Suprapubic skin (tissue), 4 donors: ENCODE measurements at regions not wholly inside any gene's neighbourhood (a gene's known extent, or its start where the extent isn't known, plus 50 kb on each side); places are given as distances from the start of the nearest gene placed in this dataset.
"Not testable (repeated sequence)": the region's sequence is repeated elsewhere in the genome, so short reads cannot be mapped to it uniquely, and the experiment has no call there.

ENCODE experiments used
- DNase-seq, 2 donors: peaks; one replicate each; pipeline ENCODE4 v3.0.0-alpha.2; 2019; ENCODE audit warnings: low spot score in 2 of 2
- H3K27ac ChIP-seq: fragments of 200-600 bp; sonication (generic); one replicate; pipeline ENCODE4 v1.5.1; 2019
- H3K27me3 ChIP-seq: fragments of 200-600 bp; sonication (generic); one replicate; pipeline ENCODE4 v1.5.1; 2019
- H3K36me3 ChIP-seq: fragments of 200-600 bp; sonication (generic); one replicate; pipeline ENCODE4 v1.5.1; 2019
- H3K4me1 ChIP-seq: fragments of 200-600 bp; sonication (generic); one replicate; pipeline ENCODE4 v1.5.1; 2019
- H3K4me3 ChIP-seq: fragments of 200-600 bp; sonication (generic); one replicate; pipeline ENCODE4 v1.5.1; 2019; ENCODE audit warnings: mild to moderate bottlenecking
- H3K9me3 ChIP-seq: fragments of 200-600 bp; sonication (generic); one replicate; pipeline ENCODE4 v1.5.1; 2019
- EP300 ChIP-seq: sonication (generic); formaldehyde crosslinking; IDR thresholded peaks from one replicate; pipeline ENCODE4 v1.6.1; 2017; ENCODE audit warnings: antibody characterized with exemption
- POLR2A ChIP-seq, 2 donors: fragments of 450-650 bp; IDR thresholded peaks; one replicate each; pipeline ENCODE4 v1.6.1; 2017; ENCODE audit warnings: antibody characterized with exemption in 2 of 2, mild to moderate bottlenecking in 2 of 2, moderate library complexity in 2 of 2
- POLR2AphosphoS5 ChIP-seq, 3 donors: sonication (generic); formaldehyde crosslinking; IDR thresholded peaks; one replicate each; pipeline ENCODE4 v1.6.1; 2017; ENCODE audit warnings: antibody characterized with exemption in 3 of 3
- WGBS: methylation state at CpG from one replicate; pipeline ENCODE4 v1.1.5; 2018; 5-methylcytosine and 5-hydroxymethylcytosine counted together
- TF ChIP-seq, protein P1 (sequence below), 2 donors: fragments of 200-600 bp in 1 of 2; fragments of 450-650 bp in 1 of 2; sonication (generic) in 1 of 2; IDR thresholded peaks; one replicate each; pipeline ENCODE4 v1.5.1; 2016 to 2019; ENCODE audit warnings: antibody characterized with exemption in 2 of 2, mild to moderate bottlenecking in 1 of 2, moderate library complexity in 1 of 2

GRCh38 chrX:1841746-1842145 is 226.9 kb downstream of the ASMT start:
- 95% methylated on average over 7 of the region's 7 CpGs for WGBS
- TF ChIP-seq, protein P1, sequence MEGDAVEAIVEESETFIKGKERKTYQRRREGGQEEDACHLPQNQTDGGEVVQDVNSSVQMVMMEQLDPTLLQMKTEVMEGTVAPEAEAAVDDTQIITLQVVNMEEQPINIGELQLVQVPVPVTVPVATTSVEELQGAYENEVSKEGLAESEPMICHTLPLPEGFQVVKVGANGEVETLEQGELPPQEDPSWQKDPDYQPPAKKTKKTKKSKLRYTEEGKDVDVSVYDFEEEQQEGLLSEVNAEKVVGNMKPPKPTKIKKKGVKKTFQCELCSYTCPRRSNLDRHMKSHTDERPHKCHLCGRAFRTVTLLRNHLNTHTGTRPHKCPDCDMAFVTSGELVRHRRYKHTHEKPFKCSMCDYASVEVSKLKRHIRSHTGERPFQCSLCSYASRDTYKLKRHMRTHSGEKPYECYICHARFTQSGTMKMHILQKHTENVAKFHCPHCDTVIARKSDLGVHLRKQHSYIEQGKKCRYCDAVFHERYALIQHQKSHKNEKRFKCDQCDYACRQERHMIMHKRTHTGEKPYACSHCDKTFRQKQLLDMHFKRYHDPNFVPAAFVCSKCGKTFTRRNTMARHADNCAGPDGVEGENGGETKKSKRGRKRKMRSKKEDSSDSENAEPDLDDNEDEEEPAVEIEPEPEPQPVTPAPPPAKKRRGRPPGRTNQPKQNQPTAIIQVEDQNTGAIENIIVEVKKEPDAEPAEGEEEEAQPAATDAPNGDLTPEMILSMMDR (IDR thresholded peaks at IDR 0.05) = no peak
- no peak for TF ChIP-seq POLR2AphosphoS5 (IDR thresholded peaks at IDR 0.05)
- TF ChIP-seq POLR2A (IDR thresholded peaks at IDR 0.05) = no peak
- TF ChIP-seq EP300 = no peak
- Histone ChIP-seq H3K36me3 (no peaks in the 10 kb centered on the region), H3K27ac (no peak overlapping the region), H3K4me3 (no peak overlapping the region), H3K4me1 (no peaks in the 10 kb centered on the region), H3K27me3 (no peaks in the 10 kb centered on the region), H3K9me3 (no peaks in the 10 kb centered on the region)
- peak in 1 of 2 donors; percentile 16 for DNase-seq

- not testable (repeated sequence) for H3K4me3 ChIP-seq, DNase-seq
Observed at GRCh38 chrX:1847000-1847399, 232.1 kb downstream of the ASMT start.

GRCh38 chrX:1847790-1848189 is 232.9 kb downstream of the ASMT start:
- H3K36me3 ChIP-seq, H3K4me1 ChIP-seq, H3K27me3 ChIP-seq, H3K4me3 ChIP-seq, DNase-seq, H3K27ac ChIP-seq, H3K9me3 ChIP-seq: not testable (repeated sequence)
- WGBS = 63% methylated on average over 2 of the region's 2 CpGs

More at GRCh38 chrX:1847000-1847399, 232.1 kb downstream of the ASMT start:
- not testable (repeated sequence) for H3K27me3 ChIP-seq, H3K36me3 ChIP-seq, H3K27ac ChIP-seq, H3K4me1 ChIP-seq, H3K9me3 ChIP-seq
- 99% methylated on average over 4 of the region's 4 CpGs for WGBS

- H3K27me3 ChIP-seq = no peaks in the 10 kb centered on the region
- H3K27ac ChIP-seq = no peak overlapping the region
- no peaks in the 10 kb centered on the region for H3K36me3 ChIP-seq
- peaks cover 6% of the 10 kb centered on the region for H3K9me3 ChIP-seq
- H3K4me1 ChIP-seq = no peaks in the 10 kb centered on the region
- no peak overlapping the region for H3K4me3 ChIP-seq
- WGBS = 86% methylated on average over 6 of the region's 6 CpGs
- DNase-seq = no peak
- TF ChIP-seq, protein P1 (IDR thresholded peaks at IDR 0.05) = no peak
- no peak for TF ChIP-seq POLR2AphosphoS5 (IDR thresholded peaks at IDR 0.05)
- TF ChIP-seq POLR2A (IDR thresholded peaks at IDR 0.05) = no peak
- TF ChIP-seq EP300 = no peak
Observed at GRCh38 chrX:1851527-1851926, 236.7 kb downstream of the ASMT start.

DNA sequence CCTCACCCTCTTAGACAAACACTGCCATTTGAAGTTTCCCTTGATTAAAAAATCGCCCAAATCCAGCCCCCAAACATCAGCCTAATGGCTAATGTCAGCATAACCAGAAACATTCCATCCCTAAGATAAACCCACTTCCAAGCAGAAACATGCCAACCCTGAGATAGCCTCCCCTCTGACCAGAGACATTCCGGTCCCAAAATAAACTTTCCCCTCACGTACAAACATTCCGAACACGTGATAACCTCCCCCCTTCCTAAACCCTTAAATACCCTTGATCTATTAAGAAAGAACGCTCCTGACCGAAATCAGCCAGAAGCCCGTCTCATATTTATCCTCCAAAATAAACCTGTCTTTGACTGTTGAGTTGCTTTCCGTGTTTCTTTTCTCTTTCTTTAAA is 237.2 kb downstream of the ASMT start:
- Histone ChIP-seq H3K36me3 (no peaks in the 10 kb centered on the region), H3K4me3 (no peak overlapping the region), H3K4me1 (no peaks in the 10 kb centered on the region), H3K9me3 (peaks cover 6% of the 10 kb centered on the region), H3K27ac (no peak overlapping the region), H3K27me3 (no peaks in the 10 kb centered on the region)
- TF ChIP-seq, protein P1 (IDR thresholded peaks at IDR 0.05) = no peak
- TF ChIP-seq POLR2AphosphoS5 (IDR thresholded peaks at IDR 0.05) (no peak), POLR2A (IDR thresholded peaks at IDR 0.05) (no peak), EP300 (no peak)
- DNase-seq = no peak
- 92% methylated on average over 9 of the region's 9 CpGs for WGBS

DNA sequence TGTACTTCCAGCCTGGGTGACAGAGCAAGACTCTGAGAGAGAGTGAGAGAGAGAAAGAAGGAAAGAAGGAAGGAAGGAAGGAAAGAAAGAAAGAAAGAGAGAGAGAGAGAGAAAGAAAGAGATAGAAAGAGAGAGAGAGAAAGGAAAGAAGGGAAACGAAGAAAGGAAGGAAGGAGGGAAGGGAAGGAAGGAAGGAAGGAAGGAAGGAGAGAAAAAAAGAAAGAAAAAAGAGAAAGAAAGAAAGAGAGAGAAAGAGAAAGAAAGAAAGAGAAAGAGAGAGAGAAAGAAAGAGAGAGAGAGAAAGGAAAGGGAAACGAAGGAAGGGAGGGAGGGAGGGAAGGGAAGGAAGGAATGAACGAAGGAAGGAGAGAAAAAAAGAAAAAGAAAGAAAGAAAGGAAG is 238.6 kb downstream of the ASMT start:
- Histone ChIP-seq H3K4me3 (no peak overlapping the region), H3K27me3 (no peaks in the 10 kb centered on the region), H3K9me3 (peaks cover 6% of the 10 kb centered on the region), H3K27ac (no peak overlapping the region), H3K36me3 (no peaks in the 10 kb centered on the region), H3K4me1 (no peaks in the 10 kb centered on the region)
- DNase-seq = no peak
- WGBS = 39% methylated on average over 3 of the region's 3 CpGs
- TF ChIP-seq EP300 (no peak), POLR2AphosphoS5 (IDR thresholded peaks at IDR 0.05) (no peak), POLR2A (IDR thresholded peaks at IDR 0.05) (no peak)
- TF ChIP-seq, protein P1 (IDR thresholded peaks at IDR 0.05) = no peak
